Keratinocyte (primary cell): ENCODE measurements at regions not wholly inside any gene's neighbourhood (a gene's known extent, or its start where the extent isn't known, plus 50 kb on each side); places are given as distances from the start of the nearest gene placed in this dataset.

Source experiments
- DNase-seq: peaks from one replicate; pipeline ENCODE4 v3.0.0-alpha.2; 2011; ENCODE audit warnings: low read depth, missing footprints, low spot score
- FAIRE-seq: peaks from 2 replicates; lab custom pipeline; 2011; peaks lifted over from hg19 to GRCh38; lab: Jason Lieb, UNC
- H2AFZ ChIP-seq: 2 replicates; pipeline ENCODE4 v1.6.0; 2012; ENCODE audit warnings: low read length, control low read depth, inconsistent platforms; ENCODE audit not compliant: control insufficient read depth
- H3K27ac ChIP-seq: 2 replicates; pipeline ENCODE4 v1.5.1; 2011; ENCODE audit warnings: low read length; ENCODE audit not compliant: control insufficient read depth, insufficient read depth
- H3K27me3 ChIP-seq: 3 replicates; pipeline ENCODE4 v1.6.0; 2011; ENCODE audit warnings: low read length; ENCODE audit not compliant: control insufficient read depth, insufficient read depth; ENCODE audit errors: extremely low read depth
- H3K36me3 ChIP-seq, 2 experiments: 2 replicates in 1 of 2; 3 replicates in 1 of 2; pipeline ENCODE4 v1.5.1; 2011; ENCODE audit warnings: low read length in 2 of 2, mild to moderate bottlenecking in 1 of 2; ENCODE audit not compliant: control insufficient read depth in 2 of 2, insufficient read depth in 2 of 2; ENCODE audit errors: extremely low read depth in 1 of 2
- H3K4me1 ChIP-seq: 3 replicates; pipeline ENCODE4 v1.5.1; 2011; ENCODE audit warnings: low read length; ENCODE audit not compliant: control insufficient read depth, insufficient read depth; ENCODE audit errors: extremely low read depth
- H3K4me2 ChIP-seq: 3 replicates; pipeline ENCODE4 v1.6.0; 2011; ENCODE audit warnings: low read depth, low read length; ENCODE audit not compliant: control insufficient read depth, insufficient read depth; ENCODE audit errors: extremely low read depth
- H3K4me3 ChIP-seq, 3 experiments: fragments of 200-600 bp in 1 of 3; sonication (generic) in 1 of 3; 2 replicates in 2 of 3; 3 replicates in 1 of 3; pipeline ENCODE4 v1.5.1; 2011 to 2016; ENCODE audit warnings: low read length in 3 of 3, mild to moderate bottlenecking in 3 of 3, control low read depth in 2 of 3, inconsistent platforms in 1 of 3, low read depth in 1 of 3, mixed read lengths in 1 of 3, mixed run types in 1 of 3, moderate library complexity in 1 of 3; ENCODE audit not compliant: control insufficient read depth in 2 of 3, insufficient read depth in 2 of 3; ENCODE audit errors: extremely low read depth in 1 of 3
- H3K79me2 ChIP-seq: 2 replicates; pipeline ENCODE4 v1.6.0; 2012; ENCODE audit warnings: low read length; ENCODE audit not compliant: control insufficient read depth, insufficient read depth
- H3K9ac ChIP-seq: 3 replicates; pipeline ENCODE4 v1.6.0; 2011; ENCODE audit warnings: low read length; ENCODE audit not compliant: control insufficient read depth, insufficient read depth; ENCODE audit errors: extremely low read depth
- H3K9me1 ChIP-seq: 3 replicates; pipeline ENCODE4 v1.6.0; 2011; ENCODE audit warnings: low read length; ENCODE audit not compliant: control insufficient read depth, insufficient read depth; ENCODE audit errors: extremely low read depth
- H3K9me3 ChIP-seq: 2 replicates; pipeline ENCODE4 v1.5.1; 2012; ENCODE audit warnings: low read depth, low read length; ENCODE audit not compliant: control insufficient read depth
- H4K20me1 ChIP-seq: 3 replicates; pipeline ENCODE4 v1.6.0; 2011; ENCODE audit warnings: low read length; ENCODE audit not compliant: control insufficient read depth, insufficient read depth; ENCODE audit errors: extremely low read depth
- EZH2 ChIP-seq: IDR thresholded peaks from one replicate; pipeline ENCODE4 v1.6.1; 2012; ENCODE audit warnings: inconsistent platforms, mild to moderate bottlenecking, low read length, moderate library complexity
- dilution Hi-C: fragments of 300-500 bp; cut with MboI; formaldehyde crosslinking; loops from one replicate; pipeline ENCODE4 v1.7.0; 2020; ENCODE audit warnings: low sequenced_read_pairs; ENCODE audit not compliant: extremely low pct_ligation_motif_present
- TF ChIP-seq, protein P1 (sequence below), 3 experiments: IDR thresholded peaks in 1 of 3; conservative IDR thresholded peaks in 1 of 3; optimal IDR thresholded peaks in 1 of 3; 2 replicates in 2 of 3; 3 replicates in 1 of 3; pipeline versions ENCODE3 to v1.5.1; 2011; ENCODE audit warnings: low read length in 3 of 3, mild to moderate bottlenecking in 3 of 3, moderate library complexity in 2 of 3, control low read depth in 1 of 3, inconsistent platforms in 1 of 3; ENCODE audit not compliant: insufficient read depth in 2 of 3; ENCODE audit errors: extremely low read depth in 1 of 3

DNA sequence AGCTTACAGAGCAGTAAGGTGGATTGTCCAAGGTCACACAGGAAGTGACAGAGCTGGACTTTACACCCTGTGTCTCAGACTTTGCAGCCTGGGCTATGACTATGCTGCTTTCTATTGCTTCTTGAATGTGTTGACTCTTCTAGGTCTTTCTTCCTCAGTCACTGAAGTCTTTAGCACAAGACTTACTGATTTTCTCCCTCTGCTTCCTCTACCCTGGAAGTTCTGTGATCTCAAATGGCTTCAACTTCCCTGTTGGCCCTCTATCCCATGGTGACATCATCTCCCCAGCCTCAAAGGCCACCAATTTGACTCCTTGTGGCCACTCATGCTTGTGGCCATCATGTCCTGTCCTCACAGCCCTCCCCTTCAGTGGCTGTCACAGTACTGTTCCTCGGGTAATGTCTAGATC lies 181.3 kb downstream of the HS3ST3A1 start:
- H4K20me1 ChIP-seq, result no peaks in the 10 kb centered on the region
- H3K36me3 ChIP-seq, result no peaks in the 10 kb centered on the region
- H3K4me2 ChIP-seq, result no peak overlapping the region
- H3K9ac ChIP-seq, result no peak overlapping the region
- FAIRE-seq (no peak), DNase-seq (no peak)
- H3K27me3 ChIP-seq, result no peaks in the 10 kb centered on the region
- no peak overlapping the region for H3K4me3 ChIP-seq
- no peaks in the 10 kb centered on the region for H3K4me1 ChIP-seq
- H3K79me2 ChIP-seq, result no peaks in the 10 kb centered on the region
- dilution Hi-C loops, result no loop called here
- H3K9me3 ChIP-seq, result no peaks in the 10 kb centered on the region
- TF ChIP-seq, protein P1, sequence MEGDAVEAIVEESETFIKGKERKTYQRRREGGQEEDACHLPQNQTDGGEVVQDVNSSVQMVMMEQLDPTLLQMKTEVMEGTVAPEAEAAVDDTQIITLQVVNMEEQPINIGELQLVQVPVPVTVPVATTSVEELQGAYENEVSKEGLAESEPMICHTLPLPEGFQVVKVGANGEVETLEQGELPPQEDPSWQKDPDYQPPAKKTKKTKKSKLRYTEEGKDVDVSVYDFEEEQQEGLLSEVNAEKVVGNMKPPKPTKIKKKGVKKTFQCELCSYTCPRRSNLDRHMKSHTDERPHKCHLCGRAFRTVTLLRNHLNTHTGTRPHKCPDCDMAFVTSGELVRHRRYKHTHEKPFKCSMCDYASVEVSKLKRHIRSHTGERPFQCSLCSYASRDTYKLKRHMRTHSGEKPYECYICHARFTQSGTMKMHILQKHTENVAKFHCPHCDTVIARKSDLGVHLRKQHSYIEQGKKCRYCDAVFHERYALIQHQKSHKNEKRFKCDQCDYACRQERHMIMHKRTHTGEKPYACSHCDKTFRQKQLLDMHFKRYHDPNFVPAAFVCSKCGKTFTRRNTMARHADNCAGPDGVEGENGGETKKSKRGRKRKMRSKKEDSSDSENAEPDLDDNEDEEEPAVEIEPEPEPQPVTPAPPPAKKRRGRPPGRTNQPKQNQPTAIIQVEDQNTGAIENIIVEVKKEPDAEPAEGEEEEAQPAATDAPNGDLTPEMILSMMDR (optimal IDR thresholded peaks at IDR 0.05 in 1 of 3, IDR thresholded peaks at IDR 0.05 in 1 of 3, conservative IDR thresholded peaks at IDR 0.05 in 1 of 3; ENCODE audit: extremely low read depth in 1 of 3, insufficient read depth in 2 of 3, low read length in 3 of 3), result no peak
- TF ChIP-seq EZH2, result no peak
- no peak overlapping the region for H3K27ac ChIP-seq
- H3K9me1 ChIP-seq, result no peaks in the 10 kb centered on the region
- no peak overlapping the region for H2AFZ ChIP-seq

DNA sequence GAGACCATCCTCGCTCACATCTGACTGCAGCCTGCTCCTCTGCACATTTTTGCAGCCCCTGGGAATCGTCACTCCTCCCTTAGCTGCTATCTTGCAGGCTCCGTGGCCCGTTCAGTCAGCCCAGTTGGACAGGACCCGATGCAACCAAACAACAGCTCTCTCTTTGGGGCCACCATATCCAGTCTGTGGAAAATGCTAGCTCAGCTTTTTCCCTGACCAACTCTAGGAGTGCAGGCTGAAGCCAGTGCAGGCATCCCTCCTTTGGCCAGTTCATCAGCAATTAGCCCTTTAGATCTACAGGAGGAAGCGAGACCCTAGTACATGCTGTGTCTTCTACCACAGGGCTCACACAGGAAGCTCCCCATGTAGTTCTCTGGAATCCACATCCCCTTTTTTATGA lies 182.1 kb downstream of the HS3ST3A1 start:
- Histone ChIP-seq H3K9me3 (no peaks in the 10 kb centered on the region), H3K36me3 (no peaks in the 10 kb centered on the region), H3K4me2 (no peak overlapping the region), H3K4me1 (no peaks in the 10 kb centered on the region), H3K27ac (no peak overlapping the region), H3K79me2 (no peaks in the 10 kb centered on the region), H3K9me1 (no peaks in the 10 kb centered on the region), H2AFZ (no peak overlapping the region), H3K9ac (no peak overlapping the region), H3K27me3 (no peaks in the 10 kb centered on the region), H4K20me1 (no peaks in the 10 kb centered on the region), H3K4me3 (no peak overlapping the region)
- FAIRE-seq, result no peak
- dilution Hi-C loops, result no loop called here
- DNase-seq, result no peak
- TF ChIP-seq, protein P1 (optimal IDR thresholded peaks at IDR 0.05 in 1 of 3, IDR thresholded peaks at IDR 0.05 in 1 of 3, conservative IDR thresholded peaks at IDR 0.05 in 1 of 3; ENCODE audit: extremely low read depth in 1 of 3, insufficient read depth in 2 of 3, low read length in 3 of 3), result no peak
- no peak for TF ChIP-seq EZH2
